Mucosa of descending colon (tissue), 3 donors: ENCODE measurements at regions not wholly inside any gene's neighbourhood (a gene's known extent, or its start where the extent isn't known, plus 50 kb on each side); places are given as distances from the start of the nearest gene placed in this dataset.
"Not testable (repeated sequence)": the region's sequence is repeated elsewhere in the genome, so short reads cannot be mapped to it uniquely, and the experiment has no call there.

Experiments
- ATAC-seq: fragments of 200-7000 bp; cut with Tn5 transposase; one replicate; pipeline ENCODE4 v1.9.1; 2020; ENCODE audit warnings: mild to moderate bottlenecking, moderate library complexity
- DNase-seq, 3 donors: peaks; one replicate each; pipeline ENCODE4 v3.0.0-alpha.2; 2020
- H3K36me3 ChIP-seq: fragments of 200-600 bp; one replicate; pipeline ENCODE4 v1.8.0; 2021; ENCODE audit warnings: low read depth, mild to moderate bottlenecking
- H3K4me1 ChIP-seq: fragments of 200-600 bp; one replicate; pipeline ENCODE4 v1.8.0; 2021; ENCODE audit warnings: low read depth, mild to moderate bottlenecking
- H3K4me3 ChIP-seq: fragments of 200-600 bp; one replicate; pipeline ENCODE4 v1.8.0; 2021; ENCODE audit warnings: mild to moderate bottlenecking
- H3K9me3 ChIP-seq: fragments of 200-600 bp; one replicate; pipeline ENCODE4 v1.8.0; 2021; ENCODE audit warnings: mild to moderate bottlenecking
- intact Hi-C, 2 donors: fragments of 100-400 bp; cut with DNase I in 1 of 2; cut with micrococcal nuclease in 1 of 2; formaldehyde crosslinking; loops; one replicate each; pipeline versions ENCODE4 v1.11.0 to v1.11.1; 2022; cut with DNase I, micrococcal nuclease
- TF ChIP-seq, protein P1 (sequence below): fragments of 200-600 bp; IDR thresholded peaks from one replicate; pipeline ENCODE4 v1.8.0; 2022; ENCODE audit warnings: antibody characterized with exemption, mild to moderate bottlenecking
- donor health status: DM: no; HTN: no; CAD: no; lungs with moderate emphysema.
- donor health status: DM: no; HTN: no; CAD: no.
- donor health status: DM: no; HTN: yes; CAD: no.

DNA sequence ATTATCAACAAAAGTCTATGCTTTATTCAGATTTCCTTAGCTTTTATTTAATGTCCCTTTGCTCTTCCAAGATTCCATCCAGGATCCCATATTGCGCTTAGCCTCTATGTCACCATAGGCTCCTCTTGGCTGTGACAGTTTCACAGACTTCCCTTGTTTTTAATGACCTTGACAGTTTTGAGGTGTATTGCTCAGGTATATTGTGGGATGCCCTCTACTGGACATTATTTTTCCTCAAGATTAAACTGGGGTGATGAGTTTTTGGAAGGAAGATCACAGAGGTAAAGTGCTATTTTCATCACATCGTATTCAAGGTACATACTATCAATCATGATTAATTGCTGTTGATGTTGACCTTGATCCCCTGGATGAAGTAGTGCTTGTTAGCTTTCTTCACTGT, 99.1 kb upstream of the SMAD3 start:
- no peak for DNase-seq
- Histone ChIP-seq H3K36me3 (no peaks in the 10 kb centered on the region), H3K4me1 (no peaks in the 10 kb centered on the region), H3K4me3 (no peak overlapping the region), H3K9me3 (no peaks in the 10 kb centered on the region)
- ATAC-seq: no peak
- TF ChIP-seq, protein P1, sequence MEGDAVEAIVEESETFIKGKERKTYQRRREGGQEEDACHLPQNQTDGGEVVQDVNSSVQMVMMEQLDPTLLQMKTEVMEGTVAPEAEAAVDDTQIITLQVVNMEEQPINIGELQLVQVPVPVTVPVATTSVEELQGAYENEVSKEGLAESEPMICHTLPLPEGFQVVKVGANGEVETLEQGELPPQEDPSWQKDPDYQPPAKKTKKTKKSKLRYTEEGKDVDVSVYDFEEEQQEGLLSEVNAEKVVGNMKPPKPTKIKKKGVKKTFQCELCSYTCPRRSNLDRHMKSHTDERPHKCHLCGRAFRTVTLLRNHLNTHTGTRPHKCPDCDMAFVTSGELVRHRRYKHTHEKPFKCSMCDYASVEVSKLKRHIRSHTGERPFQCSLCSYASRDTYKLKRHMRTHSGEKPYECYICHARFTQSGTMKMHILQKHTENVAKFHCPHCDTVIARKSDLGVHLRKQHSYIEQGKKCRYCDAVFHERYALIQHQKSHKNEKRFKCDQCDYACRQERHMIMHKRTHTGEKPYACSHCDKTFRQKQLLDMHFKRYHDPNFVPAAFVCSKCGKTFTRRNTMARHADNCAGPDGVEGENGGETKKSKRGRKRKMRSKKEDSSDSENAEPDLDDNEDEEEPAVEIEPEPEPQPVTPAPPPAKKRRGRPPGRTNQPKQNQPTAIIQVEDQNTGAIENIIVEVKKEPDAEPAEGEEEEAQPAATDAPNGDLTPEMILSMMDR: no peak
- intact Hi-C loops: no loop called here

DNA sequence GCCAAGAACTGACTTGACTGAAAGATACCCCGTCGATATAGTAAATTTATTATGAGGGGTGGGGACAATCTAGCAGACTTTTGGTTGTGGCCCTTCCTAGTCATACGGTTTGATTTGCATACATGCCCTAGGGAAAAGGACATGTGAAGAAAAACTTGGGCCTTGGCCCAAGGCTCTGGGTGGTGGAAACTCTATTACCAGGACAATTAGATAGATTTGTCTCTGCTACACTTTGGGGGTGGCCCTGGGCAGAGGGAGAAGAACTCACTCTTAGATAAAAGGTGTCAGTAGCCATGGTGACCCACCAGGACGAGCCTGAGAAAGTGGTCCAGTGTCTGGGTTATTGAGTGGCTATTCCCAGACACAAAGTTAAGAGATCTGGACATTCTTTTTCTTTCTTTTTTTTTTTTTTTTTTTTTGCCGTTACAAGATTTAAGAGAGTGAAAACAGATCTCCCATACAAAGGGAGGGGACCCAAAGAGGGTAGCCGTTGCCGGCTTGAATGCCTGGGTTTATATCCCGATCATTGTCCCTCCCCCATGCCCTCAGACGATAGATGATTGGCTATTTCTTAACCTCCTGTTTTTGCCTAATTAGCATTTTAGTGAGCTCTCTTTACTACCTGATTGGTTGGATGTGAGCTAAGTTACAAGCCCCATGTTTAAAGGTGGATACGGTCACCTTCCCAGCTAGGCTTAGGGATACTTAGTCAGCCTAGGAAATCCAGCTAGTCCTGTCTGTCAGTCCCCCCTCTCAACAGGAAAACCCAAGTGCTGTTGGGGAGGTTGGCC, 96.4 kb upstream of the SMAD3 start:
- ATAC-seq: no peak
- Histone ChIP-seq H3K4me1 (no peaks in the 10 kb centered on the region), H3K36me3 (no peaks in the 10 kb centered on the region), H3K9me3 (no peaks in the 10 kb centered on the region), H3K4me3 (no peak overlapping the region)
- intact Hi-C loops: no loop called here
- TF ChIP-seq, protein P1: no peak
- DNase-seq: no peak

DNA sequence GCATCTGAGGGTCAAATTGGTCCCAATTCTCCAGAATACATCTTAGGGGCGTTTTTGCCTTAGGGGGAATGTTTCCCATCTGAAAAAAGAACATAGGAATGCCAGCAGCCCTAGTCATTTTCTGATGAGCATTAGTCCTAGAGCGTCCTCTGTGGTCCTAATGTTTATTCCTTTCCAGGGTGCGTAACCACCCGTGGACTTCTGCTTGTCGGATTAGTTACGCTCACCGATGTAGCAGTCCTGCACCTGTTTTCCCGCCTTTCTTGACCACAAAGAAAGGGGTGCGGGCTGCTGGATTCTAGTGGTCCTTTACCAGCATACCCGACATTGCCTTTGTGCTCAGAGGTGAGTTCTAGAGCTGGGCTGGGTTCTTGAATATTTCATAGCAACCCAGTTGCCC, 91.3 kb upstream of the SMAD3 start:
- not testable (repeated sequence) for H3K9me3 ChIP-seq, ATAC-seq

DNA sequence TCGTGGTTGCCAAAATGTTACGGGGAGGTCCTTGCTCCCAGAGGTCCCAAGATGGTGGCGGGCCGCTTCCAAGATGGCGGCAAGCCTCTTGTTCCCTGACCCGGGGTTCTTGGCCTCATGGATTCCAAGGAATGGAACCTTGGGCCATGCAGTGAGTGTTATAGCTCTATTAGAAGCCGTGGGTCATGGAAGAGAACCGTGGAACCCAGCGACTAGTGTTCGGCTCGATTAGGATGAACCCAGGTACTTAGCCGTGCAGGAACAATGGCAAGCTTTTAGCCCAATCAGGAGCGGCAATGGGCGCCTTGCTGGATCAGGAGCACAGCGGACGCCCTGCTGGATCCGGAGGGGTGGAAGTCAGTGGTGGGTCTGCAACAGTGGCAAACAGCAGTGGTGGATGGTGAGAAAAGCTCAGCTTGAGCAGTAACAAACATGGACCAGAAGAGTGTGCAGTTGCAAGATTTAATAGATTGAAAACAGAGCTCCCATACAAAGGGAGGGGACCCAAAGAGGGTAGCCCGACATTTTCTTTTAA, 89.2 kb upstream of the SMAD3 start:
- ATAC-seq, H3K4me3 ChIP-seq, H3K36me3 ChIP-seq, H3K9me3 ChIP-seq, DNase-seq, H3K4me1 ChIP-seq, intact Hi-C loops: not testable (repeated sequence)

More for the DNA sequence above, 91.3 kb upstream of the SMAD3 start:
- DNase-seq, H3K4me3 ChIP-seq, intact Hi-C loops, H3K36me3 ChIP-seq, H3K4me1 ChIP-seq: not testable (repeated sequence)

DNA sequence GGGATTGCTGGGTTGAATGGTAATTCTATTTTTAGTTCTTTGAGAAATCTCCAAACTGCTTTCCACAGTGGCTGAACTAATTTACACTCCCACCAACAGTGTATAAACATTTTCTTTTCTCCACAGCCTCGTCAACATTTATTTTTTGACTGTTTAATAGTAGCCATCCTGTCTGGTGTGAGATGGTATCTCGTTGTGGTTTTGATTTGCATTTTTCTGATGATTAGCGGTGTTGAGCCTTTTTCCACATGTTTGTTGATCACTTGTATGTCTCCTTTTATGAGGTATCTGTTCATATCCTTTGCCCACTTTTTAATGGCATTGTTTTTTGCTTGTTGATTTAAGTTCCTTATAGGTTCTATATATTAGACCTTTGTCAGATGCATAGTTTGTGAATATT, 85.1 kb upstream of the SMAD3 start:
- ATAC-seq, H3K4me1 ChIP-seq, intact Hi-C loops, DNase-seq, H3K36me3 ChIP-seq, H3K9me3 ChIP-seq, H3K4me3 ChIP-seq: not testable (repeated sequence)

DNA sequence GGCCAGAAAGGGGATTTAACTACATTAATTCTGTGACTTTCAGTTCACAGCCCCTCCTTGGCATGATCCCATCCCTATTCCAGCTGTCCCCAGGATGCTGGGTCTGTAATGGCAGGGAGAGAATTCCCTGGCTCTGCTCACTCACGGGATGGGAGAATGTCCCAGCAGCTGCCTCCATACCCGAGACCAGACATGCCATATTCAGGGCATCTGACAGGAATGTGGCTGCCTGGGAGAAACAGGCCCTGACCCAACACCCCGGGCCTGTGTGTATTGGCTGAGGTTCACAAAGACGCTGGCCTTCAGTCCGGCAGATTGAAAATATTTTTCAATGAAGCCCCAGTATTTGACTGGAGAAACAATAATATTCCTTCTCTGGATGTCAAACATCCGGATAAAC, 83.6 kb upstream of the SMAD3 start:
- Histone ChIP-seq H3K4me3 (no peak overlapping the region), H3K9me3 (no peaks in the 10 kb centered on the region), H3K36me3 (no peaks in the 10 kb centered on the region), H3K4me1 (no peaks in the 10 kb centered on the region)
- DNase-seq (no peak), ATAC-seq (no peak)
- intact Hi-C loops: no loop called here
- TF ChIP-seq, protein P1: no peak

DNA sequence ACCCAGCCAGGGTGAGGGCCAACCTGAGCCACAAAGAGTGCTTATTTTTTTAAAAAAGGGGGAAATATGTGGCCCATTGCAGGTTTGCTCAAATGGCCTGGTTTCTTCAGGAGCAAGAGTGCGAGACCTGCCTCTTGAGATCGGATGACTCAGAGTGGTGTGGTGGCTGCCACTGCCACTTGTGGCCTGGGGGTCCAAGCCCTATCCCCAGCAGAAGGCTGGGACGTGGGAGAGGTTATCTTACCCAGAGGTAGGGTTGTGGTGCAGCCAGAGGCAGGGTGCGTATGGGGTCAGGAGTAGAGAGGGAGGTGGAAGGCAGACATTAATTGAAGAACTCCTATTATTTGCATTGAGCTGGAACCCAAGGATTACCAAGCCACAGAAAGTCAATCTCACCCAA, 83.2 kb upstream of the SMAD3 start:
- no peaks in the 10 kb centered on the region for H3K4me1 ChIP-seq
- intact Hi-C loops: no loop called here
- DNase-seq (no peak), ATAC-seq (no peak)
- no peak overlapping the region for H3K4me3 ChIP-seq
- TF ChIP-seq, protein P1: no peak
- H3K36me3 ChIP-seq: no peaks in the 10 kb centered on the region
- H3K9me3 ChIP-seq: no peaks in the 10 kb centered on the region
